ENCODE measurements at regions not wholly inside any gene's neighbourhood (a gene's known extent, or its start where the extent isn't known, plus 50 kb on each side); places are given as distances from the start of the nearest gene placed in this dataset.
"Not testable (repeated sequence)": the region's sequence is repeated elsewhere in the genome, so short reads cannot be mapped to it uniquely, and the experiment has no call there.

DNA sequence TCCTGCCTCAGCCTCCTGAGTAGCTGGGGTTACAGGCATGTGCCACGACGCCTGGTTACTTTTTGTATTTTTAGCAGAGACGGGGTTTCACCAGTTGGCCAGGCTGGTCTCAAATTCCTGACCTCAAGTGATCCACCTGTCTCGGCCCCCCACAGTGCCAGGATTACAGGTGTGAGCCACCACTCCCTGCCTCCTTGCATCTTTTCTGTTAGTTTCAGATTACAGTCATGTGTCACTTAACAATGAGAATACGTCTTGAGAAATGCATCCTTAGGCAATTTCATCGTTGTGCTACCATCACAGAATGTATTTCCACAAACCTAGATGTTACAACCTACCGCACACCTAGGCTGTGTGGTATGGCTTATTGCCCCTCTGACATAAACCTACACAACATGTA lies 180.4 kb downstream of the TM9SF2 start:
- intact Hi-C loops (cut with micrococcal nuclease), result no loop called here

DNA sequence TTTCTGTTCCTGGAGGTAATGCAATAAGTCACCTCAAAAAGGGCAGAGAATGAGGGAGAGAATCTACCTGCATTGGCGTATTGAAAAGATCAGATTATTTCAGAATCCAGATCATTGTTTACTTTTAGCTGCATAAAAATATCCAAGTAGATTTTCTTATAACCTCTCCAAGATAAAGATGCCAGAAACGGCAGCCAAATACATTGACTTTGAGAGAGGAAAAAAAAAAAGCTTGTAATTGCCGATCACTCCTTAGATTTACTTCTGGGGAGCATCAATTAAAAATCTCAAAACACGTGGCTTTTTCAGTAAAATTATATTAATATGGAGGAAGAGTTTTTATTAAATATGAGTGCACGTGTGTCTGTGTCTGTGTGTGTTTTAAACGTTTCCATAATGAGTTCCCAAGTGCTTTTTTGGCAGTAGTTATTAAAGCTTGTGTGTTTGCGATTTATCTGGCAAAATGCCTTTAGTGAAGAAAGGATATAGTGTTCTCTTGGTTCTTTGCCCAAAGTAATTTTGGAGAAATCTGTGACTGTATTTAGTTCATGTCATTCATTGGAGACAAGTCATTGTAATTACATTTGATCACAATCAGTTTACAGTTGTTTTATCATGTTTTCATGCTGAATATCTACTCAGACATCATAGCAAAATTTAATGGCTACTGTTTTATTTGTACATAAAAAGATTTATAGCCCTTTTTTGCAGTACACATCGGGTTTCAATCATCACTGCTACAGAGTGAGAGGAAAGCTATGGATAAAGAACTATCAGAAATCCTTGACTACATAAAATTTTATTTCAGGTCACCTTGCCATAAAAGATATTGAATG lies 176.1 kb downstream of the TM9SF2 start:
- intact Hi-C loops (cut with micrococcal nuclease), result no loop called here

DNA sequence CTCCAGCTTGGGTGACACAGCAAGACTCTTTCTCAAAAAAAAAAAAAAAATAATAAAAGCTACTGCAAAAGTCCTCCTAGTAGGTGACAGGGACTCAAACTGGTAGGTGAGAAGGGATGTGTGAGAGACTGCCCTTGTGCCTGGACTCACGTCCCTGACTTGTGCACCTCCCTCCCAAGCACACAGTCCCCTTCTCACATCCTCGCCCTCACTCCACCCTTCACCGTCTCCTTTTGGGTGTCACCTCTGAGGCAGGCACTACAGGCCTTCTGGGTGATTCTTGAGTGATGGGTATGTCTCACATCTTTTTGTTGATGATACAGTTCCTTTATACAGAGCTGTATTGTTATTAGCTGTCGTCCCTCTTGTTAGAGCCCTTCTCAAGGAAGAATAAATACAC lies 170.5 kb downstream of the TM9SF2 start:
- intact Hi-C loops (cut with micrococcal nuclease), result no loop called here

DNA sequence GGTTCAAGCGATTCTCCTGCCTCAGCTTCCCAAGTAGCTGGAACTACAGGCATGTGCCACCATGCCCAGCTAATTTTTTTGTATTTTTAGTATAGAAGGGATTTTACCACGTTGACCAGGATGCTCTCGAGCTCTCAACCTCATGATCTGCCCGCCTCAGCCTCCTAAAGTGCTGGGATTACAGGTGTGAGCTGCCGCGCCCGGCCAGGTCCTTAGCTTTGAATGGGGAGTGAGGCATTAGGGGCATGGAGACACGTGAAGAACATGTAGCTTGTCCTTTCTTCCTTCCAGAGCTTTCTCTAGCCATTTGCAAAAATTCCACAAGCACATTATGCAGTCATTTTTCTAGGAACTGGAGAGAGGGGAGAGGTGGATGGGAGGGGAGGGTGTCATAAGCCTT lies 167.8 kb downstream of the TM9SF2 start:
- intact Hi-C loops (cut with micrococcal nuclease), result not testable (repeated sequence)

DNA sequence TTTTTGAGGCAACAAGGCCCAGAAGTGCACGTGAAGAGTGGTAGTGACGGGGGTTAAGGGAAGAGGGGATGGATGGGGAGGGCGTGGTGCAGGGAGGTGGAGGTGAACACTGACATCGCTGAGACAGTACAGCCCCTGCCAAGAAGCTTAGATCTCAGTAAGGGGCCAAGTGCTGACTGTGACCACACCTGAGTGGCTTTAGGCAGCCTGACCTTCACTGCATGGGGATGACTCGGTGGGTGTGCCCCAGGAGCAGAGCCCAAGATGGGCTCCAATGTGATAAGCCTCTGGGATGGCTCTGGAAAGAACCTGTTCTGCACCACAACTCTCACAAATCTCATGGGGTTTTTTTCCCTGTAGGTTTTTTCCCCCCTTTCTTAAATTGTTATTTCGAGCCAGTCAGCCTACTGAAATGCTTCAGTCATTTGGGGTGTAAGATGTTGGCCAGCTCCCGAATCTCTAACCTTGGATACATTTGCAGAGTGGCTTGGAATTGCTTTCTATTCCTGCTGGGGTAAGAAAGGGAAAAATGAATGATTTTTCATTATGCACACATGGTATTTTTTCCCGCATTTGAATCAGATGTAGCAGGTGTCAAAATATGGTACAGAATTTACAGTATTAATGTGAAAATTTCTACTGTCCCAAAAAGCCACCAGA lies 165.0 kb downstream of the TM9SF2 start:
- intact Hi-C loops (cut with micrococcal nuclease), result no loop called here

DNA sequence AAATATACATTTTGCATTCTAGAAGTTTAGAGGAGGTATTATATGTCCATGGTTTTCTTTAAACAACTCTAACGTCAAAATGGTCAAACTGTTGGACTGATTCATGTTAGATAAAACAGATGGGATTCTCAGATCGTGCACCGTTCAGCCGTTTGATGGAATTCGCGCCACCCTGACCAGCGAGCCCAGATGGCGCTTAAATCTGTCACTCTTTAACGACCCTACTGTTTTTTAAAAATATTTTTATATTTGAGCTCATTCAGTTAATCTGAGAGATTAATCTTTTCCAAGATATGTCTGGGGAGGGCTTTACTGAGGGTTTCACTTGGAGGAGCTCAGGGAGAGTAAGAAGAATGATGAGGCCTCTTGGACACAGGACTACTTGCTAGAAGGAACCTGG lies 164.4 kb downstream of the TM9SF2 start:
- intact Hi-C loops (cut with micrococcal nuclease), result no loop called here

DNA sequence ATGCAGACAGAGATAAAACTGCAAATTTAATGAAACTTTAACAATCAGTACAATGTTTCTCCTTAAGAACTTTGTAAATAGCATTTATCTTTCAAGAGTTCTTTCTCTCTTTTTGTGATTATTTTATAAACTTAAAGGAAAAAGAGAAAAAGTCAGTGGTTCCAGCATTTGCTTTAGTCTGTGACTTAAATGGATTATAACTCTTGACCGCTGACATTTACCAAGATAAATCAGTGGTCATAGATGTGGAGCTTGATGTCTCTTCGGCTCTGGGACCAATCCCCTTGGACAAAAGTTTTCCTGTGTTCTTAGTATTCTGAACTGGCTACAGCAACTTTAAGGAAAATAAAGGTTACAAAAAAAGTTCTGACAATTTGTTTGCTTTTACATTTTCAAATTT lies 162.6 kb downstream of the TM9SF2 start:
- intact Hi-C loops (cut with micrococcal nuclease), result no loop called here

DNA sequence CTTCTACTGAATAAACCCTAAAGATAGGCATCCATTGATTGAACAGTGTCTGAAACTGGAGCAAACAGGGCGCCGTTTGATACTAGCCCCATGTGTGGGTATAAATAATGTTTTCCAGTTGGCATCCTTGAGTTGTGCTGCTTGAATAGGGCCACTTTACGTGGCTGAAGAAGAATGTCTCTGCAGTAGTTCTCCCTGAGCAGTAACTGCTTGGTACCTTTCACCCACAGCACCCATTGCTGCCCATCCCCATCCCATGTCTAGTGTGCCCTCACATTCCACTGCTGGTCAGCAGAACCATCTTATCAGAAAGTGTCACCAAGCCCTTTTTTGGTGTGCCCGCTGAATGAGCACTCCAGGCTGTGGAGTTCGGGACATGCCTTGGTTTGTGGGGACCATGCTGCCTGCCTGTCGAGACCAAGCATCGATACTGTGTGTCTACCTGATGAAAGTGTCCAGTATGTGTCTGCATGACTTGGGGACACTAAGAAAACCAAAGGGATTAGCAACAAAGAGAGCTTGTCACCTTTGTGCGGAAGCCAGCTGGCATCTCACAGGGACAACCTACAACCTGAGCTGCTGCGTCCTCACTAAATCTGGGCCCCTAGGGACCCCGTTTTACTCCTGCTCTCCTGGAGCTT lies 162.0 kb downstream of the TM9SF2 start:
- intact Hi-C loops (cut with micrococcal nuclease), result no loop called here

DNA sequence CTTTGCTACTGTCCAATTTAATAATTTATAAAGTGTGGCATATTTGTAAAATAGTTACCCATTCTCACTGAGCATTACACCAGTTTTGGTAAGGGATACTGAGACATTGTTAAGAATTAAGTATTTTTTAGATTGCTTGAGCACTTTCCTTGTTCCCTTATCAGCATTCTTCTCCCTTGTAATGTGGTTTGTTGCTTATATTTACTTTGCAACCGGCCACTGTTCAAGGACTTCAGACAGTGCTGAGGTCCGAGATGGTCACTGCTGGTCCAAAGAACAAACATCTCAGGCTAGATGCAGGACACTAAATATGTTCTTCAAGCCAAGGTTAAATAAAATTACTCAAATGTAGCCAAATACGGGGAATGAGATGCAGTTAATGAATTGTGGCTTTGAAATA lies 161.4 kb downstream of the TM9SF2 start:
- intact Hi-C loops (cut with micrococcal nuclease), result no loop called here

DNA sequence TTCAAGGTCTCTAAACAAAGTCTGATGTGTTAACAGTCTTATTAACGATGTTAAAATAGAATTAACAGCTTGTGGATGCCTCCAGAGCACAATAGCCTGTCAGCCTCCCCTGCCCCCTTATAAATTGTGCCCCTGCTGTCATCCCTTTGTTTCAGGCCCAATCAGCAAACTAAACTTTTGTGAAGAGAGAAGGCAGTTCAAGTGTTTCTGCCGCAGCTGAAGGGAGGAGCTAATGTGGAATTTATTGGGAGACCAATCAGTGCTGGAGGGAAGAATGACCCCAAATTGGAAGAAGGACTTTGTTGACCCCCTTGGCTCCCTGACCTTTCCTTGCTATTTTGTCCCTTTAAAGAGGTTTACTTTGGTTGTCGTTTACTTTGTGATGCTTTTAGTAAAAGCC lies 160.5 kb downstream of the TM9SF2 start:
- intact Hi-C loops (cut with micrococcal nuclease), result no loop called here

DNA sequence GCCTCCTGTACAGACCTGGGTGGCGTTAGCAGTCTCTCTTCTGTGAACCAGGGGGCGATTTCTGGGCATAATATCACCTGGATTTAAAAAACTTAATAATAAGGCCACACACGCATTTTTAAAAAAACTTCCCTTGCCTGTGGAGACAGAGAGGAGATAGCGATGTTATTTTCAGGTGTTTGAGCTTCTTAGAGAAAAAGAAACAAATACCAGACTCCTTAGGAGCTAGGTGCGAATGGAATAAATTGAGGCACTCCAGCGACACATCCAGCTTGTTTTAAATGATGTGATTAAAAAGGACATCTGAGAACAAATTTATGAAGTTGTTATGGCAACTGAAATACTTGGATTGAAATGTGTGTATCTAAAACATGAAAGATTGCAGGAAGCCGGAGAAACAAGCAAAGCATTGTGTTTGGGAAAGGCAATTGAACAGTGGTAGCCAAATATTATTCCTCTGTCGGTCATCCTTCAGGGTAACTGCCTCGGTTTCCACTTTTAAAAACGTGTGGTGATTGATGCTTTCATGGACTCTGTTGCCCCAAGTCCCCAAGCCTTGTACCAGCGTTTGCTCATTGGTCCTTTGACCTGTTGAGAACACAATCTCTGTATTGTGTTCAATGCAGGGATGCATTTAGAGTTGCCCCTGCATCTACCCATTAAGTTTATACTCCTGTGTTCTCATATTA lies 158.7 kb downstream of the TM9SF2 start:
- intact Hi-C loops (cut with micrococcal nuclease), result loop anchor here (5.0 kb wide), 8 partner anchors 157 to 1012 kb away; partner anchors contain the start of genes GGACT, PCCA, TM9SF2 and TMTC4

DNA sequence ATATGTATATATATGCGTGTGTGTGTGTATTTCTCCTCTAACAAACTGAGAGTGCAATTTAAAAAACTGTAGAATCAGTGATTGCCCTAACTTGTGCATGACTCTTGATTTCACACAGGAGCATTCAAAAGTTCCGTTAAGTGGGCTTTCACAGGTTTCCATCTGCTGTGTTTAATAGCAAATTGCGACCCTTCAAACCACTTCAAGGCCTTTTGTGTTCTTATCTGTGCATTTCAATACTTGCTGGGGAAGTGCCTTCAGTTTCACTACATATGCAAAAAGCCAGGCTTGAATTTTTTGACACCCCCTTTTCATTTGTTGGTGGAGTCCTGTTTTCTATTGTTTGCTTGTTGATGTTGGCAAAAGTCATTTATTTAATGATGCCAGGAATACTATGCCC lies 158.0 kb downstream of the TM9SF2 start:
- intact Hi-C loops (cut with micrococcal nuclease), result loop anchor here (5.0 kb wide), 8 partner anchors 157 to 1013 kb away; partner anchors contain the start of genes GGACT, PCCA, TM9SF2 and TMTC4

DNA sequence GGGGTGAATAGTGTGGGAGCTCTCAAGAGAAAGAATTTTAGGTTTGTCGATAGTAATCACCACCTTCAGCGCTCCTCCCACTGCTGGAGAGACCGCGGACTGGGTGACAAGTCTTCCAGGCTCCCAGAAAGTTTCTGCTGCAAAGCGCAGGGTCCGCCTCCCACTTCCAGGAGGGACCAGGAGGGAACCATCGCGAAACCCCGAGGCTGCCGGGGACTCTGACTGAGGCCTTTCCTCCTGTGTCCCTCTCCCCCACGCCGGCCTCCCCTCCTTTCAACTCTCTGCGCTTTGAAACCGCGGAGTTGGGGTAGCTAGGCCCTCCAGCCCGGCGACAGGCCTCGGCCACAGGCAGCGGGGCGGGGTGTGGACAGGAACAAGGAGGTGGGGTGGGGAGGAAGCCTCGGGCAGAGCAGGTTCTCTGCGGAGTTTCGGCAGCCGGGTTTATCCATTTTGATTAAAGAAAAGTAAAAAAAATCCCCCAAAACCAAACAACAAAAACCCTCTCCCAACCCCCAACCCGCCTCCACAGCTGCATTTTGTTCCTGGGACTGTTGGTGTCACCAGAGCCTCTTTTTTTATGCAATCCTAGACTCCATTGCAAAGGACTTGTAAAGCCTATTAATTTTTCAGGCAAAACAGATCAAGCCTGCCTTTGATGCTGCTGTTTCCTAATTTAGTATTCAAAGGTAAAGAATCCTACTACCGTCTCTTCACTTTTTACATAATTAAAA lies 157.2 kb downstream of the TM9SF2 start:
- intact Hi-C loops (cut with micrococcal nuclease), result loop anchor here (5.0 kb wide), 8 partner anchors 156 to 1014 kb away; partner anchors contain the start of genes GGACT, PCCA, TM9SF2 and TMTC4

DNA sequence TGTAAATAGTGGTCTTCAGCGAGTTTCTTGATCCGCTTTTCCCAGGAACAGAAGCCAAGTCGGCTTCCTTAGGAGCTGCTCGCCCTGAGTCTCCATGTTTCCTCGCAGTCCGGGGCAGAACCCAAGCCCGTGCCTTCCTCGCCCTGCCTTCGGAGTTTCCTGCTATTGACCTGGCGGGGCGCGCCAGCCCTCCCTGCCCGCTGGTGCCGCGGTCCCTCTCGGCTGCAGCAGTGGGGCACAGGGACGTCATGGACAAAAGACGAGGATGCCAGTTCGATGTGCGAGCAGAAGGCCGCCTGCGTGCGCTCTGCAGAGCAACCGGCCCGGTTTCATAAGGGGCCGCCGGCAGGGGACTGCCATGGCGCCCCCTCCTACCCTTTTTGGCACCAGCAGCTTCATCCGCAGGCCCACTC lies 156.6 kb downstream of the TM9SF2 start:
- intact Hi-C loops (cut with micrococcal nuclease), result loop anchor here (1.0 to 5.0 kb wide), 11 partner anchors 51 to 1014 kb away; partner anchors contain the start of genes CLYBL, GGACT, PCCA and TM9SF2

DNA sequence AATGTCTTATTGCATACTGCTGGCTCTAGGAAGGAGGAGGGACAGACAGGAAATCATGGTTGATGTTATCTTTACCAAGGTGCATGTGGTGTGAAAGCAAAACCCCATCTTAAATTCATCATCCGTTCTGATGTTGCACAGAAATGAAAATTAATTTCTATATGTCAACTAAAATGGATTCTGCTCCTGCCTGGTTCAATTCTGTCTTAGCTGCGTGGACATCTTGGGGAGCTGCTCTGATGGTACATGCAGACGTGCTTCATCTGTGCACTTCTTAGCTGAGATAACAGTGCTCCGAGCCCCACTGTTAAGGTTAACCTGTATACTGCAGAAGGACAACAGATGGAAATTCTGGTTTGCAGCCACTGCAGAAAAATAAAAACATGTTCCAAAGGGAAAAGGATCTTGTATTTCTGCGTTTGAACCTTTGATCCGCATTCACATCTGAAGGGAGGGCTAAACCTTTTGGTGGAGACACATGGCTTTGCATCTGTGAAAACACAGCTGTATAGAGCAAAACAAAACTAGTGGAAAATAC lies 155.6 kb downstream of the TM9SF2 start:
- intact Hi-C loops (cut with micrococcal nuclease), result loop anchor here (1.0 to 5.0 kb wide), 15 partner anchors 50 to 1470 kb away; partner anchors contain the start of genes CLYBL, GGACT, PCCA and TM9SF2

DNA sequence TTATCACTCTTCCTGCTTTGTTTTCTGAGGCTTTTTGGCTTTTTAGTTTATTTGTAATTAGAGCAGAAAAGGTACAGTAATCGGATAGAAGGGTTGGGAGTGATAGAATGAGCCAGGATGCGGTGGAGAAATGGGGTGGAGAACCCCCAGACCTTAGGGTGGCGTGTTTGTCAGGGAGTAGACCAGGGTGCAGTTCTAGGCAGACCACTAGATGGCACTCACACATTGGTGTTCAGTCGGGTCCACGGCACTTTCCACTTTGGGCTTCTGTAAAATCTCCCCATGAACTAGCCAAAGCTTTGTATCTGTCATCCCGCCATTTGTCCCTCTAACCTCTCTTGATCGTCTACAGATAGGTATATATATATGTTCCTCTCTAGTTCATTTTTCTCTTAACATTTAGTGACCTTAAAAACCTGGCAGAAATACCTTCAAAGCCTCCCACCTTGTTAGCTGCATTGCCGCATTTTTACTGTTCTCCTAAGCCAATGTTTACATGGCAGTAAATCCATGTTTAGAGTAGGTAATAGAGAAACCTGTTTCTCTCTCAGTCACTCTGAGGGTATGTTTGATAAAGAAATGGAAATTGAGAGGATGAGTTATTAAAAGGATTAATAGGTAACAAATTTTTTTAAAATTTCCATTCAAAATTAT lies 154.9 kb downstream of the TM9SF2 start:
- intact Hi-C loops (cut with micrococcal nuclease), result loop anchor here (1.0 to 5.0 kb wide), 14 partner anchors 49 to 1471 kb away; partner anchors contain the start of genes CLYBL, GGACT, PCCA and TM9SF2

DNA sequence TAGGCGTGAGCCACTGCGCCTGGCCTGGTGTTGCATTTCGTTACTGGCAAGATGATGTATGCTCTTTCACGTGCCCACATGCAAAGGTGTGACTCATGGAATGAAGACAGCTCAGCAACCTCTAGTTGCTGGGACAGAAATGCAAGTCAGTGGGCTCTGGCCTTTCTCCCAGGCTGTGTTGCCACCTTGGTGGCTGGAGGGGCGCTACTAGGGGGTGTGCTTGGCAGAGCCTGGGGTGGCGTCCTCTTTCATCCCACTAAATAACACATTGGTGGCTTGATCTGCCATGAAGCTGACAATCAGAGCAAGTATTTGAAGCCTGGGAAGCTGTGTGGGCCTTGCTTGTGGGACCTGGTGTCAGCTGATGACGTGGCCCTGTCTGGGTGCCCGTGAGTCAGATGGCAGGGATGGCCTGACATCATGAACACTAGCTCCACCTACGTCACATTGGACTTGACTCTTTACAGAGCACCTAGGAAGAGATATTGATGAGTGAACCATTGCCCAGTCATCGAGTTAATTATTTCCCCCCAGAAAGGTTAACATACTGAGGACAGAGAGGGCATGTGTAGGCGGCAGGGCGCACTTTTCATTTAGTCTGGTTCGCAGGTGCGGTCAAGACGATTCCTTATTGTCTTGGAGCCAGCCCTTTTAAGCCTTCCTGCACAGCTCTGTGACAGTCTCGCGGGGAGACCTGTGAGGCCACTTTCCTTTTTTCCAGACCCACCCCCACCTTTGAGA lies 154.2 kb downstream of the TM9SF2 start:
- intact Hi-C loops (cut with micrococcal nuclease), result loop anchor here (1.0 to 5.0 kb wide), 14 partner anchors 49 to 1472 kb away; partner anchors contain the start of genes CLYBL, GGACT, PCCA and TM9SF2

DNA sequence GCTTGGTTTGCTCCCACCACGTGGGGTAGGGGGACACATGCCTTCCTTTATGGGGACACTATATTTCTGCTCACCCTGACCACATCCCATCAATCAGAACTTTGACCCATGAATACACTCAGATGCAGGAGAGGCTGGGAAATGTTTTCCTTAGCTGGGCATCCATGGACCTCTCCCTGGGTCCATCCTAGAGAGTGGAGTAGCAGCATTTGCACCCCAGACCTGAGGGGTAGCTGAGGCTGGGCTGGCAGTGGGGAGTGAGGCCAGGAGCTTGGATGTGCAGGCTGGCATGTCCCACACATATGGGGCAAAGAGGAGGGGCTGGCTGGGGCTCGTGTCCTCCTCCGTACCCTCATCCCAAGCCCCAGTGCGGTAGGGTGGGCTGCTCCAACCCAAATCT lies 152.8 kb downstream of the TM9SF2 start:
- intact Hi-C loops (cut with micrococcal nuclease), result no loop called here

DNA sequence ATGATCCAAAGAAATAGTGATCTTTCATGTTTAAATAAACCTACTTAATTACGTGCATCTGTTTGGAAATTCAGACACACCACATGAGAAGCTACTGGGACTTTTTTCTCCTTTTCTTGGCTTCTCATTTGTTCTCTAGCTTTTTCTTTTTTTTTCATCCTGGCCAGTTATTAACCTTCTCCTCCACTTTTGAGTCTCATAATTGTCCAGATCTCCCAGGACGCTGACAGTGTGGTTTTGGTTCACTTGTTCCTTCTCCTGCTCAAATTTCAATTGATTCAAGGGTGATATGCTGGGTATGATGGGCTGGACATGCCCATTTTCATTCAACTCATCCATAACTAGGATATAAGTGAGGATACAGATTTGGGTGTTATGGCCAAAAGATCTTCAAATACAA lies 152.3 kb downstream of the TM9SF2 start:
- intact Hi-C loops (cut with micrococcal nuclease), result no loop called here

All from T-helper 2 cell treated with Interferon-gamma antibody and Interleukin-4, amounts not matched to agents 100 ng/mL and 5 ng/mL, for 36 hours (primary cell).